A204.1 (cell line): ENCODE measurements at regions not wholly inside any gene's neighbourhood (a gene's known extent, or its start where the extent isn't known, plus 50 kb on each side); places are given as distances from the start of the nearest gene placed in this dataset.

ENCODE experiments used
- FAIRE-seq: peaks from 2 replicates; lab custom pipeline; 2012; peaks lifted over from hg19 to GRCh38; lab: Jason Lieb, UNC

DNA sequence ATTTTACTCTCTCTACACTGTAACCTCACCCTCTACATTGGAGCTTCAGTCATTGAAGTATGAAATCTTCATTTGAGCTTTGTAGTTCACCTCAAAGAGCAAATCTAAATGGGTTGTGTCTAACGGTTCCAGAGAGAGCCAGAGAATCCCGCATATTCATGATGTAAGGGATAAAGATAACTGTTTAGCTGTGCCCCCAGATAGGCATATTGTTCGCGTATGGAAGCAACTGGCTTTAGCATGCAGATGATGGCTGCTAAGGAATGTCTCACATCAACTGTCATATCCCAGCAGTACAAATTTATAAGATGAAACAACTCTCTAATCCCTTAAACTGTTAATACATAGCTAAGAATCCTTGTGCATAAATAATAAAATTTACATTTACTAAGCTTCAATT is 412.7 kb upstream of the ROBO2 start:
- FAIRE-seq: no peak

DNA sequence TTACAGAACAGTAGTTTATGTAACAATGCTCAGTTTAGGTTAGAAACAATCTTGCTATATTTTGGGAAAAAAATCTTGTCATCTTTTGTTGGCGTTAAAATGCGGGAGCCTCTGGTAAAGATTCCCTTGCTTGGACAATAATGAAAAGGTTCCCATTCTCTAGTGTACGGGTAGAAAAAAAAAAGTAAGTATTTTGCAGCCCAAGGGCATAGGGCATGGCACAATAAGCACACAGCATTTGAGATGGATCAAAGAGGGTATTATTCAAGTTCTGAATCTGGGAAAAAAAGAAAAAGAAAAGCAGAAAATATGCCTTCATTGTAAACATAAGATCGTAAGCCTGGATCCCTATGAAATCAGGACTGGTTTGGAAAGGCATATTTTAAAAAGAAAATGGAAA is 408.6 kb upstream of the ROBO2 start:
- no peak for FAIRE-seq

GRCh38 chr3:76638006-76638405 is 401.9 kb upstream of the ROBO2 start:
- FAIRE-seq: no peak

DNA sequence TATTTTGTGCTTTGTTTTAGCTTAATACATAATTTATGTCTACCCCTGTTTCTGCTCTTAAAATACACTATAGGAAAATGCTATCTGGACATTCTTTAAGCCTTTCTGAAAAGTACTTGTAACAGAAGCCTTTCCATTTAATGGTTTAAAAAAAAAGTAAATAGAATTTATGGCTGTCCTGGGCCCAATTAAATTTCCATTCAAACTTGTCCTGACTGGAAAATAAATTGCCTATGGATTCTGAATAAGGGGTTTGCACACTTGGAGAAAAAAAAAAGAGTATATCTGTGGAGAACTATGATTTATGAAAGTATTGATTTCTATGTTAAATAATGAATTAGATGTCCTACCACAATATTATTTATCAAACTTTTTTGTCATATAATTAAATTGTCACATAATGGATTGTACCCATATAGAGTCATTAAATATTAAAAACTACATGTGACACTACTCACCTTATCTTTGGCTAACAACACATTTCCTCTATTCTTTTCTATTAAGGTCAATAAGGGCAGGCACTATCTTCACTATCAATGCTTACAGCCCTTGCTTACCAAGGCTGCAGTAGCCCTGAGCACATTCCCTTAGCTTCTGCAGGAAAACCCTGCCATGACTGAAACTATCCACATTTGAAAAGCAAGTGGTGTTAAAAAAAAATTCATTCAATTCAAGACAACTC is 396.1 kb upstream of the ROBO2 start:
- no peak for FAIRE-seq

GRCh38 chr3:76644305-76644675 is 395.6 kb upstream of the ROBO2 start:
- no peak for FAIRE-seq

DNA sequence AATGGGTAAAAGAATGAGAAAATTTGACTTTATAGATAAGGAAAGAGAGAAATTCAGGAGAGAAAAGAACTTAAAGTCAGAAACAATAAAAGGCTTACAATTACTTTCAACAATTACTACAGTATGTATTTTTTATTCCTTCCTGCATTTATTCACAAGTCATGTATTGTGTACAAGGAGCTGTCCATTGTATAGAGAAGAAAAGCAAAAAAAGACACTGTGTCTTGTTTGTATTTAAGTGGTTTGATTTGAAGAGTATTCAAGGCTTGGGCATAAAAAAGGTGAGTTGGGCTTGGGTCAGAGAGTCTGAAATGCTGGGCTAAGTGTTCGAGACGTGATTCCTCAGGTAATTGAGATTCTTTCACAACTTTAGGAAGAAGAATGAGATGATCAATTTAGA is 394.2 kb upstream of the ROBO2 start:
- FAIRE-seq: no peak

GRCh38 chr3:76646921-76647562 is 392.9 kb upstream of the ROBO2 start:
- no peak for FAIRE-seq

DNA sequence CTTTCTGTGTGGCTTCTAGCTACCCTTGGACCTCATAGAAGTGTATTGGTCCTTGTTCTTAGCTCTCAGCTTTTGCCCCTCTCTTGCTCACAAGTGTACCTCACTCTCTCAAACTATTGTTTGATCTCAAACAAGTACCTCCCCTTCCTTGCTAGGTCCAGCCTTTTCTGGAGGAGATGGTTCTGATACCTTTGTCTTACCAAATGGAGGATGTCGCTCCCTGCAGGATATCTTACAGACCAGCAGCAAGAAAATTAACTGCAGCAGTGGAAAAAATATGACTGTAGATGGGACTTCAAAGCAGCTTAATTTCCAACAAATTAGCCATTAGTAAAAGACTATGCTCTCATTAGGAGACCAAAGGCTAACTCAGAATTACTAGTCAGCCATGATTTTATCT is 388.1 kb upstream of the ROBO2 start:
- FAIRE-seq: no peak

DNA sequence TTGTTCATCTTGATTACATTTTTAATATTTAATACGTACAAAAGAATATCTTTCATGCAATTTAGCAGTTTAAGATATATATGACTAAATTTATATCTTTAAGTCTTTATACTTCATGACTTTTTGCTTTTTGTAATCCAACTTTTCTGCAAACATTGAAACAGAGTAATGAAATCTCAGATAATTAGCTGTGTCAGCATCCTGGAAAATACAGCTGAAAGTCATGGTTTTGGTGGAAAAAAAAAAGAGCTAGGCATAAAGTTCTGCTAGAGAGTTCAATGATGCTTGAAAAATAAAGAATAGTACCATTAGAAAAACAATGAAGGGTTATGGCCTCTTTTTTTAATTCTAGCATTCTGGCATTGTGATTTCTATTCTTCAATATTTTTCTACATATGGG is 387.4 kb upstream of the ROBO2 start:
- FAIRE-seq: no peak

- FAIRE-seq: no peak
These were observed 386.2 kb upstream of the ROBO2 start for GRCh38 chr3:76653640-76654251.

DNA sequence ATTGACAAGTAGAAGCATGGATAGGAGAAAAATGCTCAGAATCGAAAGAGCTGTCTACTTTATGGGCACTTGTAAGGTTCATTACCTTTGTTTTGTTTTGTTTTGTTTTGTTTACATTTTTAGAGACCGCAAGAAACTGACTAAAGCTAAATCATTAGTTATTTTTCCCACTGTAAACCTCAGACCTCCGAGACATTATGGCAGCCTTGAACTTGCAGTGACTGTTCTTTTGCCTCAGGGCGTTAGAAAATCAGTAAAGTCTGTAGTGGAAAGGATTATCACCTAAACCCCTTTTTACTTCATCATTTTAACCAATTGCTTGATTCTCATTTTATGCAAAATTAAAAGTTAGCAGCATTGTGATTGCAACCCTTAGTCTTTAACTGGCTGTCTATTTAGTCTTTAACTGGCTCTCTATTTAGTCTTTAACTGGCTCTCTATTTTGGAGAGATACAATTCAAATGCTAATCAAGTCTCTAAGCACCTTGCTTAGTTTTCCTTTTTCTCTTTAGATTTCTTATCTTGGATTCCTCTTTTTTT is 383.3 kb upstream of the ROBO2 start:
- no peak for FAIRE-seq

DNA sequence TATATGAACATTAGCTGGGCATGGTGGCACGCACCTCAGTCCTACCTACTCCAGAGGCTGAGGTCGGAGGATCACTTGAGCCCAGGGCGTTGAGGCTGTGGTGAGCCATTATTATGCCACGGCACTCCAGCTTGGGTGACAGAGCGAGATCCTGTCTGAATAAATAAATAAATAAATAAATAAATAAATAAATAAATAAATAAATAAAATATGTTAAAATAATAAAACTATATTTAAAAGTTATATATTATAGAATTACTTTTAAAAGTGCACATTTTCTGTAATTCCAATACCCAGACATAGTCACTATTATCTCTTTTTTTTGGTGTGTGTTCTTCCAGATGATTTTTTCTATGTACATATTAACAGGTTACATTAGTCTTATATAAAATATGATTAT is 382.0 kb upstream of the ROBO2 start:
- peak; percentile 14 for FAIRE-seq

DNA sequence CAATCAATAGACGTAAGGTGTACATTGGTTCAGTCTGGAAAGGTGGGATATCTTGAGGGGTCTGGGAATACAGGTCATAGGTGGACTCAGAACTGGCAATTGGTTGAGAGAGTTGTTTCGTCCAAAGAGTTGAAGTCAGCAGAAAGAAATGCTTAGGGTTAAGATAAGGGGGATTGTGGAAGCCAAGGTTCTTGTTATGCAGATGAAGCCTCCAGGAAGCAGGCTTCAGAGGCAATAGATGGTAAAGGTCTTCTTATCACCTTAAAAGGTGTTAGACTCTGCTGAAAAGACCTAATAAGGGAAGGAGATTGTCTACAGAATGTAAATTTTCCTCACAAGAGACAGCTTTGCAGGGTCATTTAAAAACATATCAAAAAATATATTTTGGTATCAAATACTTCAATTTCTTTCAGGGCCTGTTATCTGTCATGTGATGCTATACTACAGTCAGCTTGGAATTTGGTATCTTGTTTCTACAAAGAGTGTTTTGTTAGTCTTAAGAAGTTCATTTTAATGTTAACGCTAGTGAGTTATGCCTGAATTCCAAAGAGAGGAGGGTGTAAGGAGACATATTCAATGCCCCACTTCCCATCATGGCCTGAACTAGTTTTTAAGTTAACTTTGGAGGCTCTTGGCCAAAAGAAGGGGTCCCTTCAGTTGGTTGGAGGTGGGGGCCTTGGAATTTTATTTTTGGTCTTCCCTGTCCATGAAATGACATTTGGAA is 378.2 kb upstream of the ROBO2 start:
- no peak for FAIRE-seq

- FAIRE-seq: no peak
These were observed 375.1 kb upstream of the ROBO2 start for GRCh38 chr3:76664816-76665215.

DNA sequence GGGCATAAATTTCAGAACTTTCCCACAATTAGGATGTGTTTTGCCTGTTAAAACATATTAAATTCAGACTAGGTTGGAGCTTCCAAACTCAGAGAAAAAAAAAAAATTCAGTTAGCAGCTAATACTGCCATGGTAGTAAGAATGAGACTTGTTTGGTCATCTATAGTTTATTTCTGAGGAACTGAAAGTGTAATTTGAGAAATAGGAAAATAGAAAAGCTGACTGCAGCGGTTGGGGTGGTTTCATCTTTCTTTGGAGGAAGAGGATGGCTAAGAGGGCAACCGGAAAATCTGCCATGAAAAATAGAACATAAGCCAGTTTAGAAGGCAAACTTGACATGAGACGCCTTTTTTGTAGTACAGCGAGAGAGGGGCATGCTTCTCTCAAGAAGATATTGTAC is 371.2 kb upstream of the ROBO2 start:
- FAIRE-seq: no peak

DNA sequence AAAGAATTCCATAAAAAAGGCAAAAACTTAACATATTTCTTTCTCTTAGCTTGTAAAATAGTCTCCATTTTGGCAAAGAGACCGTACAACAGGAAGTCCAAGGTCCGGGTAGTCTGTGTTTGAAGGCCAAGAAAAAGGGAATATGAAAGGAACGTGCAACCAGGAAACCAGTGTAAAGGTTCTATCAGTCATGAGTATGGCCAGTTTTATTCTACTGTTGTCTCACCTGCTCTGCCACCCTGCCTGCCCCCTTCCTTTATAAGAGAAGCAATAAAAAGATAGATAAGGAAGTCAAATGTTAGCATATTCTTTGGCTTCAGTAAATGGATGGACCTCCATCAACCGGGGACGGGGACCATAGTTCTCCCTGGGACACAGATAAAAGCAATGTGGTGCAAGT is 370.6 kb upstream of the ROBO2 start:
- no peak for FAIRE-seq

DNA sequence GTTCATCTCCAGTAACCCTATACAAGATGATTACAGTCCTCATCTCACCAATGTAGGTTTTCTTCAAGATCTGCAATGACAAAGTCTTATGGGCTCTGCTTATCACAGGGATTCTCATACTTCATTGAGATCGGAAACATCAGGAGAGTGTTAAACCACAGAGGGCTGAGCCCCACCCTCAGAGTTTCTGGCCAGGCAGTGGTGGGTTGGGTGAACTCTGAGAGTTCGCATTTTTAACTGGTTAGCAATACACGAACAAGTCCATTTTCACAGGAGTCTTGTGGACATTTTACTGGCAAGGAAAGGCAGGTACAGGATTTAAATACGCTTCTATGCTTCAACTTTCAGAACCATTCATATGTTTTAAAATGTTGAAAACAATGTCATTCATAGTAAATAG is 366.7 kb upstream of the ROBO2 start:
- no peak for FAIRE-seq

DNA sequence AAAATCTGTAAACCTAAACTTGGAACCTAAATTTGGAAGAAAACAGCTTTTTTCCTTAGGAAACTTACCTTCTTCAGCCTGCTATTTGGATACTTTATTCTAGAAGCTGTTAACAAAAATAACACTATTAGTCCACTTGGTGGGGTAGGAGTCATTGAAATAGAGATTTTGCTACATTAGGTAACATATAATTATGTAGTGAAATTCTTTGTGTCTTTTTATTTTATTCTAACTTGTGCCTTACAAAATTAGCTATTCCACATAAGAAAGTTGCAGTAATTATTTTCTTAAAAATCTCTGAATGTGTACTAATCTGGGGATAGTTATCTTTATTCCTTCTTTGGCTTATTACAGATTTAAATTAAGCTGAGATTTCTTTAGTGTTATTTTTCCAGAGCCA is 360.4 kb upstream of the ROBO2 start:
- no peak for FAIRE-seq

GRCh38 chr3:76683256-76683655 is 356.6 kb upstream of the ROBO2 start:
- FAIRE-seq: no peak

DNA sequence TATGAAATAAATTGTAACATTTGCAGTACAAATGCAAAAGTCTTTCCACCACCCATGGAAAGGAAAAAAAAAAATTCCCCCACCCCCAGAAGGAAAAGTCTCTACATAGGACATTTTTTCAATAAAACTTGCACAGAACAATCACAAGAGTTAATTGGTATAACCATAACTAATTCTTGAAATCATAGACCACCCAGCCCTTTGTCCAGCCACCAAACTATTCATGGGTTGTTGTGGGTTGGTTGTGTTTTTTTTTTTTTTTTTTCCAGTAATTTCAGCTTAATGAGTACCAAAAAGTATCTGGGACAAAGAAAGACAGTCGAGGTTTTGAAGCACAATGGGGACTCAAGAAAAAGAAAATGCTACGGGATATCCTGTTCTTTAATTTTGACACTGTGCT is 355.0 kb upstream of the ROBO2 start:
- no peak for FAIRE-seq

GRCh38 chr3:76685858-76686257 is 354.0 kb upstream of the ROBO2 start:
- FAIRE-seq: no peak

GRCh38 chr3:76687019-76687418 is 352.9 kb upstream of the ROBO2 start:
- FAIRE-seq: no peak

GRCh38 chr3:76694063-76694462 is 345.8 kb upstream of the ROBO2 start:
- no peak for FAIRE-seq
